ENCODE measurements at regions not wholly inside any gene's neighbourhood (a gene's known extent, or its start where the extent isn't known, plus 50 kb on each side); places are given as distances from the start of the nearest gene placed in this dataset.

- H3K4me3 ChIP-seq (ENCODE audit: low read length), result no peak overlapping the region
- no peak for TF ChIP-seq ZNF274 (IDR thresholded peaks at IDR 0.05; ENCODE audit: low read depth, low read length)
Observed at GRCh38 chr4:14924076-14924811, 78.0 kb upstream of the CPEB2 start.

GRCh38 chr4:14924812-14925344, 77.4 kb upstream of the CPEB2 start:
- H3K4me3 ChIP-seq (ENCODE audit: low read length), result no peak overlapping the region
- no peak for TF ChIP-seq ZNF274 (IDR thresholded peaks at IDR 0.05; ENCODE audit: low read depth, low read length)

- no peak for TF ChIP-seq ZNF274 (IDR thresholded peaks at IDR 0.05; ENCODE audit: low read depth, low read length)
Observed at GRCh38 chr4:14925471-14925870, 76.8 kb upstream of the CPEB2 start.

DNA sequence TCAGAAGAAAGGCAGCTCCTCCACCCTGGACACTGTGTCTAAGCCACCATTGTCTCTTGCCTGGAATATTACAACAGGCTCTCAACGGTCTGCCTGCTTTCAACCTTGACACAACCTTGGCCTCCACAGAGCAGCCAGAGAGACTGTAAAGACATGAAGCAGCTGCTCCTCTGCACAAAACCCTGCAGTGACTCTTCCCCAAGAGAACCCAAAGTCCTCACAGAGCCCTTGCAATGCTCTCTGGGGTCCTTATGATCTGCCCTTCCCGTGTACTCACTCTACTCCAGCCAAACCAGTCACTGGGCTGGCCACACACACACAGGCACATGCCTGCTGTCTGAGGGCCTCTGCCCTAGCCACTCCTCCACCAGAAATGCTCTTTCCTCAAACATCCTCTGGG, 75.9 kb upstream of the CPEB2 start:
- H3K4me3 ChIP-seq (ENCODE audit: low read length), result no peak overlapping the region
- TF ChIP-seq ZNF274 (IDR thresholded peaks at IDR 0.05; ENCODE audit: low read depth, low read length), result no peak

More at GRCh38 chr4:14925471-14925870, 76.8 kb upstream of the CPEB2 start:
- H3K4me3 ChIP-seq (ENCODE audit: low read length), result no peak overlapping the region

DNA sequence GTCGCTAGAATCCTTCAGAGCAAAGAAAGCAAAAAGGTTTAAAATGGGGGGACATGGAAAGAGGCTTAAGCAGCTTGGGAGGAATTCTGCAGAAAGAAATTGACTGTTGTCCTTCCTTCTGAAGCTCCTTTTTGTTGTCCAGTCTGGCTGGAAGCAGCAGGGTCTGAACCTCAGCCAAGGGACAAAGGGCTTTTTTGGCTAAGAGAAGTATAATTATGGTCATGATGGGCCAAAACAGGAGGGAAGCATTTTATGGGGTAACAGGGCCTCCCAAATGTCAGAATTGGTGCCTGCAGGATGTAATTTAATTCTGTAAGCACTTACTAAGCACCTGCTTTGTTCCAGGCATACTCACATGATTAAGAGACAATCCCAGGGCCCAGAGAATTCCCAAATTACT, 74.2 kb upstream of the CPEB2 start:
- no peak for TF ChIP-seq ZNF274 (IDR thresholded peaks at IDR 0.05; ENCODE audit: low read depth, low read length)

GRCh38 chr4:14929669-14930068, 72.6 kb upstream of the CPEB2 start:
- H3K4me3 ChIP-seq (ENCODE audit: low read length), result no peak overlapping the region
- no peak for TF ChIP-seq ZNF274 (IDR thresholded peaks at IDR 0.05; ENCODE audit: low read depth, low read length)

More for the DNA sequence above, 74.2 kb upstream of the CPEB2 start:
- no peak overlapping the region for H3K4me3 ChIP-seq (ENCODE audit: low read length)

DNA sequence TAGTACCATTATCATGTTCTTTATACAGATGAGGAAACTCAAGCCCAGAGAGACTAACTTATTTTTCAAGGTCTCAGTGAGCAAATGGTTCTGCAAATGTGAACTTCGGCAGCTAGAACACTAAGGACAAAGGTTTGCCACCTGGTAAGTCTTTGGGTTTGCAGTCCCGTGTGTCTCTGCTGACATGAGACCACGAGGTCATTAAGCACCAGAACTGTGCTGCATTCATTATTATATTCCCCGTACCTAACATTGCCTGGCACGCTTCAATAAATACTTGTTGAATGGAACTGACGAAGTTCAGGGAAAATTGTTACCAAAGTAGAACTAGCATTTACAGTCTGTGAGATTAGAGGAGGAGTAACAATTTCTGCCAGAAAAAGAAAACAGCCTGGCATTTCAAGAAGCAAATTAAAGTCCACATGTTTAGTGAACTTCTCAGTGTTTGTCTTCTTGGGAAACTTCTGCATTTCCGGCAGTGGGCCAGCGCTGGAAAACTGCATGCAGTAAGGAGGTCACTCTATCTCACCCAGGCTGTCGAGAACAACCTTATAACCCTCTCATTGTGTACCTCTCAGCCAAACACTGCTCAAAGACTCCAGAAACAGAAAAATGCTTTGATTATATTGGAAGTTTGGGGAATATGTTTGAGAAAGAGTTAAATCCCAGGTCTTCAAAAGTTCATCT, 67.4 kb upstream of the CPEB2 start:
- no peak for TF ChIP-seq ZNF274 (IDR thresholded peaks at IDR 0.05; ENCODE audit: low read depth, low read length)
- no peak overlapping the region for H3K4me3 ChIP-seq (ENCODE audit: low read length)

DNA sequence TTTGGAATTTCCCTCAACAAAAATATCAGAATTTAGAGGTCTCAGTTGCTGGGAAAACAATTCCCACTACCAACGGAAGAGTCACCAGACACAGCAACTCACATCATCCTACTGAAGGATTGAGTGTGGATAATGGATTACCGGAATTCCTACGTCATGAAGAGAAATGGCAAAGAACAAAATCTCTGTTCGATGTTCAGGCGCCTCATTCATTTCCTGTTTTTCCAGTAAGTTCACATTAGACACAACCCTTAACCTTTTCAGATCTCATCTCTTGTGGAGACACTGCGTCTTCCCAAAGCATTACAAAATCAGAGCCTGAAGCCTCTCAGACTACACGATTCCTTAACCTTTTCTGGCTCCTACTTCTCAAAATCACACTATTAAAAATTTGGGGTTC, 58.5 kb upstream of the CPEB2 start:
- H3K4me3 ChIP-seq (ENCODE audit: low read length), result no peak overlapping the region
- no peak for TF ChIP-seq ZNF274 (IDR thresholded peaks at IDR 0.05; ENCODE audit: low read depth, low read length)

- no peak for TF ChIP-seq ZNF274 (IDR thresholded peaks at IDR 0.05; ENCODE audit: low read depth, low read length)
- no peak overlapping the region for H3K4me3 ChIP-seq (ENCODE audit: low read length)
Observed at GRCh38 chr4:14952352-14952751, 49.9 kb upstream of the CPEB2 start.

Measured in GM08714 (cell line).